BJ (cell line): ENCODE measurements at regions not wholly inside any gene's neighbourhood (a gene's known extent, or its start where the extent isn't known, plus 50 kb on each side); places are given as distances from the start of the nearest gene placed in this dataset.

Experiments
- CTCF ChIA-PET: fragments of 350-600 bp; formaldehyde crosslinking; extraction: SDS; loops from one replicate; lab custom pipeline; 2021; ENCODE audit warnings: antibody characterized with exemption, inconsistent platforms; lab: Yijun Ruan, JAX
- POLR2A ChIA-PET: fragments of 300-600 bp; sonication (Branson Sonifier 250); formaldehyde crosslinking; extraction: SDS; loops from one replicate; lab custom pipeline; 2021; ENCODE audit warnings: antibody characterized with exemption; lab: Charles Lee
- DNase-seq: peaks from one replicate; pipeline ENCODE4 v3.0.0-alpha.2; 2011; ENCODE audit warnings: low read depth
- H3K27me3 ChIP-seq: 2 replicates; pipeline ENCODE4 v1.6.0; 2011; ENCODE audit warnings: low read length; ENCODE audit not compliant: control insufficient read depth, insufficient read depth
- H3K36me3 ChIP-seq: 2 replicates; pipeline ENCODE4 v1.5.1; 2011; ENCODE audit warnings: low read length; ENCODE audit not compliant: control insufficient read depth, insufficient read depth
- H3K4me3 ChIP-seq: 2 replicates; pipeline ENCODE4 v1.5.1; 2011; ENCODE audit warnings: low read depth, mild to moderate bottlenecking, control low read depth, low read length
- TF ChIP-seq, protein P1 (sequence below): IDR thresholded peaks from 2 replicates; pipeline ENCODE4 v1.5.1; 2011; ENCODE audit warnings: low read depth, mild to moderate bottlenecking, control low read depth, inconsistent platforms, low read length, moderate library complexity; ENCODE audit not compliant: insufficient read depth

DNA sequence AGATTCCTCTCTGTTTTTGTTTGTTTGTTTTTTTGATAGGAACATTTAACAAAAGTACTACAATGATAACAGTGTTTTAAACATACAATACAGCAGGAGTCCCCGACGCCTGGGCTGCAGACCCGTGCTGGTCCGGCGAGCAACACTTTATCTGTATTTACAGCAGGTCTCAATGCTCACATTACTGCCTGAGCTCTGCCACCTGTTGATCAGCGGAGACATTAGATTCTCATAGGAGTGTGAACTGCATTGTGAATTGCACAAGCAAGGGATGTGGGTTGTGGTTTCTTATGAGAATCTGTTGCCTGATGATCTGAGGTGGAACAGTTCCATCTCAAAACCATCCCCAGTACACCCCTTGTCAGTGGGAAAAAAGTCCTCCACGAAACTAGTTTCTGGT is 1068.5 kb upstream of the CDH10 start:
- ChIA-PET CTCF (no interaction called here), POLR2A (no interaction called here)
- Histone ChIP-seq H3K27me3 (no peaks in the 10 kb centered on the region), H3K36me3 (no peaks in the 10 kb centered on the region), H3K4me3 (no peak overlapping the region)
- TF ChIP-seq, protein P1, sequence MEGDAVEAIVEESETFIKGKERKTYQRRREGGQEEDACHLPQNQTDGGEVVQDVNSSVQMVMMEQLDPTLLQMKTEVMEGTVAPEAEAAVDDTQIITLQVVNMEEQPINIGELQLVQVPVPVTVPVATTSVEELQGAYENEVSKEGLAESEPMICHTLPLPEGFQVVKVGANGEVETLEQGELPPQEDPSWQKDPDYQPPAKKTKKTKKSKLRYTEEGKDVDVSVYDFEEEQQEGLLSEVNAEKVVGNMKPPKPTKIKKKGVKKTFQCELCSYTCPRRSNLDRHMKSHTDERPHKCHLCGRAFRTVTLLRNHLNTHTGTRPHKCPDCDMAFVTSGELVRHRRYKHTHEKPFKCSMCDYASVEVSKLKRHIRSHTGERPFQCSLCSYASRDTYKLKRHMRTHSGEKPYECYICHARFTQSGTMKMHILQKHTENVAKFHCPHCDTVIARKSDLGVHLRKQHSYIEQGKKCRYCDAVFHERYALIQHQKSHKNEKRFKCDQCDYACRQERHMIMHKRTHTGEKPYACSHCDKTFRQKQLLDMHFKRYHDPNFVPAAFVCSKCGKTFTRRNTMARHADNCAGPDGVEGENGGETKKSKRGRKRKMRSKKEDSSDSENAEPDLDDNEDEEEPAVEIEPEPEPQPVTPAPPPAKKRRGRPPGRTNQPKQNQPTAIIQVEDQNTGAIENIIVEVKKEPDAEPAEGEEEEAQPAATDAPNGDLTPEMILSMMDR: no peak
- no peak for DNase-seq

DNA sequence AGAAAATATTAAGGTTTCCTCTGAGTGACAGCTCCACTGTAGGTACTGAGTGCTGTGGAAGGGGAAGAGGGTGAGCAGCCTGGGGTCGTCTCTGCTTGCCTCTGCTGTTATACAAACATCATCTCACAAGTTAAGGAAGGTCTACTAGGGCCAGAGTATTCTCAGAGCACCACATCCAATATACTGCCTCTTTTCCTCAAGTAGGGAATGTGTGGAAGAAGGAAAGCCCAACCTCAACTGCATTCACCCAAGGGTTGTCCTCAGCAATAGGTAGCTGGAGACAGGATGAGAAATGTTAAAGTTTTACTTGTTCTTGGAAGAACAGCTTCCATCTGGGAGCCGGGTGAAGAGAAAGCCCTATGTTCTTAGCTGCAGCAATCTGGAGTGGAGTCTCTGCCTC is 1062.3 kb upstream of the CDH10 start:
- TF ChIP-seq, protein P1: no peak
- CTCF ChIA-PET: no interaction called here
- Histone ChIP-seq H3K27me3 (no peaks in the 10 kb centered on the region), H3K36me3 (no peaks in the 10 kb centered on the region), H3K4me3 (no peak overlapping the region)
- no peak for DNase-seq
- POLR2A ChIA-PET: no interaction called here

- POLR2A ChIA-PET: no interaction called here
- H3K4me3 ChIP-seq: no peak overlapping the region
- TF ChIP-seq, protein P1: no peak
- CTCF ChIA-PET: no interaction called here
- DNase-seq: no peak
- H3K36me3 ChIP-seq: no peaks in the 10 kb centered on the region
- no peaks in the 10 kb centered on the region for H3K27me3 ChIP-seq
These were observed 1057.2 kb upstream of the CDH10 start for GRCh38 chr5:25701936-25702335.

DNA sequence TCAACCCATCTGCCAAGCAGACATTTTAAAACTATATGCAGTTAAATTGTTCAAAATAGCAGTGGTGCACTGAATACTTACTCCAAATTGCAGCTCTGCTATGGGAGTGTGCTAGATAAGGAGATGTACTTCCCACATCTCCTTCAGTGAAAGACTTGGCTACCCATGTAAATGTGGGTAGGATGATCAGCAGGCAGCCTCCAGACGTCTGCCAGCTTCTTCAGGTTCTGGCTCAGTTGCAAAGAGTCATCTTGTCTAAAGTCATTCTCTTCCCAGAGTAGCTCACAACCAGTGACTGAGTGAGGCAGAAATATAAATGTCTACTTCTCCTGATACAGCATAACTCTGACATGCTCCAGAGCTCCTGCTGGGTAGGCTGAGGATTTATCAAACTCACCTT is 1050.0 kb upstream of the CDH10 start:
- Histone ChIP-seq H3K36me3 (no peaks in the 10 kb centered on the region), H3K4me3 (no peak overlapping the region), H3K27me3 (no peaks in the 10 kb centered on the region)
- ChIA-PET POLR2A (no interaction called here), CTCF (no interaction called here)
- TF ChIP-seq, protein P1: no peak
- DNase-seq: no peak

GRCh38 chr5:25688156-25688555 is 1043.4 kb upstream of the CDH10 start:
- TF ChIP-seq, protein P1: no peak
- H3K4me3 ChIP-seq: no peak overlapping the region

More at GRCh38 chr5:25688156-25688555, 1043.4 kb upstream of the CDH10 start:
- ChIA-PET POLR2A (no interaction called here), CTCF (no interaction called here)
- Histone ChIP-seq H3K36me3 (no peaks in the 10 kb centered on the region), H3K27me3 (no peaks in the 10 kb centered on the region)
- no peak for DNase-seq
